ENCODE measurements at regions not wholly inside any gene's neighbourhood (a gene's known extent, or its start where the extent isn't known, plus 50 kb on each side); places are given as distances from the start of the nearest gene placed in this dataset.

- TF ChIP-seq, protein P1, sequence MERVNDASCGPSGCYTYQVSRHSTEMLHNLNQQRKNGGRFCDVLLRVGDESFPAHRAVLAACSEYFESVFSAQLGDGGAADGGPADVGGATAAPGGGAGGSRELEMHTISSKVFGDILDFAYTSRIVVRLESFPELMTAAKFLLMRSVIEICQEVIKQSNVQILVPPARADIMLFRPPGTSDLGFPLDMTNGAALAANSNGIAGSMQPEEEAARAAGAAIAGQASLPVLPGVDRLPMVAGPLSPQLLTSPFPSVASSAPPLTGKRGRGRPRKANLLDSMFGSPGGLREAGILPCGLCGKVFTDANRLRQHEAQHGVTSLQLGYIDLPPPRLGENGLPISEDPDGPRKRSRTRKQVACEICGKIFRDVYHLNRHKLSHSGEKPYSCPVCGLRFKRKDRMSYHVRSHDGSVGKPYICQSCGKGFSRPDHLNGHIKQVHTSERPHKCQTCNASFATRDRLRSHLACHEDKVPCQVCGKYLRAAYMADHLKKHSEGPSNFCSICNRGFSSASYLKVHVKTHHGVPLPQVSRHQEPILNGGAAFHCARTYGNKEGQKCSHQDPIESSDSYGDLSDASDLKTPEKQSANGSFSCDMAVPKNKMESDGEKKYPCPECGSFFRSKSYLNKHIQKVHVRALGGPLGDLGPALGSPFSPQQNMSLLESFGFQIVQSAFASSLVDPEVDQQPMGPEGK (CRISPR knock-in tag; IDR thresholded peaks at IDR 0.05; ENCODE audit: borderline replicate concordance) = no peak
- TF ChIP-seq, protein P2, sequence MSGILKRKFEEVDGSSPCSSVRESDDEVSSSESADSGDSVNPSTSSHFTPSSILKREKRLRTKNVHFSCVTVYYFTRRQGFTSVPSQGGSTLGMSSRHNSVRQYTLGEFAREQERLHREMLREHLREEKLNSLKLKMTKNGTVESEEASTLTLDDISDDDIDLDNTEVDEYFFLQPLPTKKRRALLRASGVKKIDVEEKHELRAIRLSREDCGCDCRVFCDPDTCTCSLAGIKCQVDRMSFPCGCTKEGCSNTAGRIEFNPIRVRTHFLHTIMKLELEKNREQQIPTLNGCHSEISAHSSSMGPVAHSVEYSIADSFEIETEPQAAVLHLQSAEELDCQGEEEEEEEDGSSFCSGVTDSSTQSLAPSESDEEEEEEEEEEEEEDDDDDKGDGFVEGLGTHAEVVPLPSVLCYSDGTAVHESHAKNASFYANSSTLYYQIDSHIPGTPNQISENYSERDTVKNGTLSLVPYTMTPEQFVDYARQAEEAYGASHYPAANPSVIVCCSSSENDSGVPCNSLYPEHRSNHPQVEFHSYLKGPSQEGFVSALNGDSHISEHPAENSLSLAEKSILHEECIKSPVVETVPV (CRISPR knock-in tag; IDR thresholded peaks at IDR 0.05) = no peak
- TF ChIP-seq ZNF70 (CRISPR knock-in tag; IDR thresholded peaks at IDR 0.05) (no peak), ISL1 (CRISPR knock-in tag; IDR thresholded peaks at IDR 0.05) (no peak), GLIS3 (CRISPR knock-in tag; IDR thresholded peaks at IDR 0.05) (no peak), ZNF565 (CRISPR knock-in tag; conservative IDR thresholded peaks at IDR 0.05; ENCODE audit: low read depth) (no peak), ZFP3 (CRISPR knock-in tag; IDR thresholded peaks at IDR 0.05) (no peak), CREB5 (CRISPR knock-in tag; IDR thresholded peaks at IDR 0.05; ENCODE audit: low read depth) (no peak), ESRRG (CRISPR knock-in tag; IDR thresholded peaks at IDR 0.05) (no peak), CSDC2 (CRISPR knock-in tag; IDR thresholded peaks at IDR 0.05) (no peak), TCF4 (CRISPR knock-in tag; IDR thresholded peaks at IDR 0.05; ENCODE audit: borderline replicate concordance) (no peak), ZFP30 (CRISPR knock-in tag; IDR thresholded peaks at IDR 0.05) (no peak), ZNF8 (CRISPR knock-in tag; IDR thresholded peaks at IDR 0.05) (no peak), SNAI2 (CRISPR knock-in tag; IDR thresholded peaks at IDR 0.05) (no peak)
Observed at GRCh38 chr2:16570516-16570915, 95.1 kb downstream of the CYRIA start.
